IMR-90 (cell line): ENCODE measurements at regions not wholly inside any gene's neighbourhood (a gene's known extent, or its start where the extent isn't known, plus 50 kb on each side); places are given as distances from the start of the nearest gene placed in this dataset.

Experiments used
- ATAC-seq: fragments of 200-7000 bp; cut with Tn5 transposase; 2 replicates; pipeline ENCODE4 v1.9.1; 2020; ENCODE audit warnings: low read depth, mild to moderate bottlenecking, moderate library complexity
- BruUV-seq: library from RNA; stranded (reverse); fragments of 400-500 nt; replicated peaks from 2 replicates; lab custom pipeline; 2021; lab: Mats Ljungman, UMichigan
- CTCF ChIA-PET: fragments of 300-600 bp; formaldehyde crosslinking; extraction: SDS; loops from one replicate; lab custom pipeline; 2021; ENCODE audit warnings: antibody characterized with exemption; lab: Yijun Ruan, JAX
- POLR2A ChIA-PET: fragments of 300-600 bp; sonication (Branson Sonifier 250); formaldehyde crosslinking; loops from one replicate; lab custom pipeline; 2022; ENCODE audit warnings: antibody characterized with exemption; ENCODE audit not compliant: unreplicated experiment; lab: Charles Lee
- DNase-seq: peaks from one replicate; pipeline ENCODE4 v3.0.0; 2013
- H2AFZ ChIP-seq: replicated peaks from 2 replicates; pipeline ENCODE3; 2013; ENCODE audit warnings: low read length, mild to moderate bottlenecking; ENCODE audit not compliant: poor library complexity
- H2AK5ac ChIP-seq: 2 replicates; pipeline ENCODE4 v1.6.1; 2013; ENCODE audit warnings: low read depth, low read length, inconsistent platforms
- H2AK9ac ChIP-seq: replicated peaks from 2 replicates; pipeline ENCODE3; 2013; ENCODE audit warnings: mild to moderate bottlenecking, low read depth, low read length, moderate library complexity; ENCODE audit not compliant: poor library complexity
- H2BK120ac ChIP-seq: 2 replicates; pipeline ENCODE4 v1.6.1; 2013; ENCODE audit warnings: low read depth, low read length, inconsistent platforms
- H2BK15ac ChIP-seq: 3 replicates; pipeline ENCODE4 v1.6.1; 2013; ENCODE audit warnings: low read depth, low read length, inconsistent platforms
- H2BK20ac ChIP-seq: 2 replicates; pipeline ENCODE4 v1.6.1; 2013; ENCODE audit warnings: low read depth, mild to moderate bottlenecking, inconsistent platforms, low read length, moderate library complexity
- H2BK5ac ChIP-seq: 2 replicates; pipeline ENCODE4 v1.6.1; 2013; ENCODE audit warnings: mild to moderate bottlenecking, low read depth, low read length, inconsistent platforms; ENCODE audit not compliant: poor library complexity, severe bottlenecking
- H3K14ac ChIP-seq: replicated peaks from 2 replicates; pipeline ENCODE4 v1.6.1; 2013; ENCODE audit warnings: low read depth, low read length, inconsistent platforms
- H3K18ac ChIP-seq: 2 replicates; pipeline ENCODE4 v1.6.1; 2013; ENCODE audit warnings: low read depth, low read length, control low read depth
- H3K23ac ChIP-seq: 2 replicates; pipeline ENCODE4 v1.6.1; 2013; ENCODE audit warnings: low read depth, low read length, inconsistent platforms
- H3K27ac ChIP-seq: 2 replicates; pipeline ENCODE4 v1.5.1; 2013; ENCODE audit warnings: mild to moderate bottlenecking, control low read depth, low read length; ENCODE audit not compliant: insufficient read depth
- H3K27me3 ChIP-seq: 2 replicates; pipeline ENCODE4 v1.6.1; 2013; ENCODE audit warnings: low read length; ENCODE audit not compliant: control insufficient read depth, insufficient read depth
- H3K36me3 ChIP-seq: 2 replicates; pipeline ENCODE4 v1.6.1; 2013; ENCODE audit warnings: low read length, mixed read lengths; ENCODE audit not compliant: control insufficient read depth, insufficient read depth
- H3K4ac ChIP-seq: 2 replicates; pipeline ENCODE4 v1.6.1; 2013; ENCODE audit warnings: low read depth, low read length, inconsistent platforms
- H3K4me1 ChIP-seq: 2 replicates; pipeline ENCODE4 v1.6.1; 2013; ENCODE audit warnings: low read length, mixed read lengths; ENCODE audit not compliant: control insufficient read depth, insufficient read depth
- H3K4me2 ChIP-seq: 2 replicates; pipeline ENCODE4 v1.6.1; 2013; ENCODE audit warnings: low read depth, mild to moderate bottlenecking, control low read depth, low read length, moderate library complexity
- H3K4me3 ChIP-seq: 2 replicates; pipeline ENCODE4 v1.5.1; 2013; ENCODE audit warnings: low read depth, mild to moderate bottlenecking, control low read depth, low read length, moderate library complexity; ENCODE audit not compliant: insufficient read depth
- H3K56ac ChIP-seq: 2 replicates; pipeline ENCODE4 v1.6.1; 2013; ENCODE audit warnings: low read length, inconsistent platforms; ENCODE audit not compliant: insufficient read depth; ENCODE audit errors: extremely low read depth
- H3K79me1 ChIP-seq, 2 experiments: 2 replicates each; pipeline ENCODE4 v1.6.1; 2013; ENCODE audit warnings: low read length in 2 of 2, inconsistent platforms in 1 of 2, low read depth in 1 of 2
- H3K9ac ChIP-seq: 2 replicates; pipeline ENCODE4 v1.6.1; 2013; ENCODE audit warnings: low read depth, low read length, control low read depth
- H3K9me1 ChIP-seq: 2 replicates; pipeline ENCODE4 v1.6.1; 2013; ENCODE audit warnings: low read length, inconsistent platforms; ENCODE audit not compliant: insufficient read depth
- H3K9me3 ChIP-seq: 2 replicates; pipeline ENCODE4 v1.6.1; 2013; ENCODE audit warnings: low read length; ENCODE audit not compliant: control insufficient read depth, insufficient read depth
- H4K20me1 ChIP-seq: 2 replicates; pipeline ENCODE4 v1.6.1; 2013; ENCODE audit warnings: low read length, inconsistent platforms; ENCODE audit not compliant: insufficient read depth
- H4K5ac ChIP-seq: 2 replicates; pipeline ENCODE4 v1.6.1; 2013; ENCODE audit warnings: mild to moderate bottlenecking, low read depth, low read length, control low read depth
- H4K8ac ChIP-seq, 2 experiments: 2 replicates each; pipeline ENCODE4 v1.6.1; 2013; ENCODE audit warnings: low read depth in 2 of 2, low read length in 2 of 2, control low read depth in 1 of 2, inconsistent platforms in 1 of 2
- H4K91ac ChIP-seq: 2 replicates; pipeline ENCODE4 v1.6.1; 2013; ENCODE audit warnings: low read depth, low read length, inconsistent platforms; ENCODE audit not compliant: insufficient read depth
- FOS ChIP-seq: fragments of 150-350 bp; IDR thresholded peaks from 2 replicates; pipeline ENCODE4 v1.6.1; 2016; ENCODE audit warnings: low read depth, low read length
- POLR2A ChIP-seq: IDR thresholded peaks from 2 replicates; pipeline ENCODE4 v1.6.1; 2012; ENCODE audit warnings: mild to moderate bottlenecking, low read depth, low read length
- RFX5 ChIP-seq: IDR thresholded peaks from 2 replicates; pipeline ENCODE4 v1.8.0; 2012; ENCODE audit warnings: low read depth, mild to moderate bottlenecking, low read length, moderate library complexity
- WGBS, 2 experiments: methylation state at CpG; one replicate each; pipeline versions ENCODE4 v1.1.5 to v1.1.7; 2013; ENCODE audit warnings: missing lambda C conversion rate in 2 of 2; ENCODE audit not compliant: insufficient read length in 1 of 2; ENCODE audit errors: extremely low coverage in 2 of 2; 5-methylcytosine and 5-hydroxymethylcytosine counted together
- dilution Hi-C: fragments of 300-500 bp; cut with HindIII; formaldehyde crosslinking; loops from one replicate; pipeline ENCODE4 v1.14.3; 2018; ENCODE audit warnings: low sequenced_read_pairs; ENCODE audit not compliant: unreplicated experiment
- in situ Hi-C: fragments of 300-500 bp; cut with MboI; formaldehyde crosslinking; loops from 3 replicates; pipeline ENCODE4 v1.14.3; 2019; ENCODE audit warnings: low sequenced_read_pairs, inconsistent platforms, mixed read lengths
- intact Hi-C: fragments of 100-400 bp; cut with micrococcal nuclease; formaldehyde crosslinking; loops from 2 replicates; pipeline ENCODE4 v1.10.0; 2022

- no peaks in the 10 kb centered on the region; the same call in 1 of the 2 replicates for H3K4me1 ChIP-seq
- no peak overlapping the region for H3K23ac ChIP-seq
- H3K14ac ChIP-seq = no peak overlapping the region
- no TSS peak for BruUV-seq
- no peak overlapping the region for H2BK15ac ChIP-seq
- no peak overlapping the region for H4K5ac ChIP-seq
- H3K9ac ChIP-seq = no peak overlapping the region
- dilution Hi-C loops = no loop called here
- no peak overlapping the region for H2AK5ac ChIP-seq
- no peak overlapping the region for H3K4me3 ChIP-seq
- CTCF ChIA-PET = no interaction called here
- no peaks in the 10 kb centered on the region; the same call in 1 of the 2 replicates for H3K9me1 ChIP-seq
- H2BK20ac ChIP-seq = no peak overlapping the region
- H3K27ac ChIP-seq = no peak overlapping the region
- H3K36me3 ChIP-seq = no peaks in the 10 kb centered on the region
- no peak overlapping the region for H4K91ac ChIP-seq
- no peak overlapping the region for H3K4me2 ChIP-seq
- TF ChIP-seq RFX5 (no peak), POLR2A (no peak), FOS (no peak)
- ATAC-seq (no peak), DNase-seq (no peak)
- H3K4ac ChIP-seq = no peak overlapping the region
- H3K27me3 ChIP-seq = peaks cover 40% of the 10 kb centered on the region
- H2BK120ac ChIP-seq = no peak overlapping the region
- H3K9me3 ChIP-seq = no peaks in the 10 kb centered on the region
- no peak overlapping the region for H2AFZ ChIP-seq
- POLR2A ChIA-PET = interaction anchor here (0.6 kb wide), 1 partner anchor 416 kb away, joined by 6 read pairs; no protein-coding TSS in a partner anchor
- no peak overlapping the region for H2AK9ac ChIP-seq
- H4K20me1 ChIP-seq = no peaks in the 10 kb centered on the region
- H3K79me1 ChIP-seq = no peaks in the 10 kb centered on the region
- intact Hi-C loops = no loop called here
- in situ Hi-C loops = no loop called here
- no peak overlapping the region for H4K8ac ChIP-seq
- H2BK5ac ChIP-seq = no peak overlapping the region
- no peak overlapping the region for H3K18ac ChIP-seq
- no CpG with 5 or more reads among the region's 11 CpGs for WGBS, 2 experiments
- H3K56ac ChIP-seq = no peak overlapping the region
Measured at GRCh38 chr16:86041215-86041614, 142.3 kb downstream of the IRF8 start.
